SK-MEL-5 (cell line): ENCODE measurements at regions not wholly inside any gene's neighbourhood (a gene's known extent, or its start where the extent isn't known, plus 50 kb on each side); places are given as distances from the start of the nearest gene placed in this dataset.
"Not testable (repeated sequence)": the region's sequence is repeated elsewhere in the genome, so short reads cannot be mapped to it uniquely, and the experiment has no call there.

Source experiments
- DNase-seq: peaks from one replicate; pipeline ENCODE4 v3.0.0-alpha.2; 2016; ENCODE audit warnings: low read depth, low spot score
- in situ Hi-C: cut with HindIII; loops from 2 replicates; pipeline ENCODE4 v1.10.0; 2016; ENCODE audit warnings: low sequenced_read_pairs, high pct_unique_total_duplicates, low pct_unique_long_range_greater_than_20kb

GRCh38 chr1:220942278-220942677 is 63.0 kb downstream of the HLX start:
- DNase-seq = no peak
- in situ Hi-C loops = no loop called here

- DNase-seq, in situ Hi-C loops: not testable (repeated sequence)
These were observed 63.7 kb downstream of the HLX start for GRCh38 chr1:220942914-220943313.

- no peak for DNase-seq
- in situ Hi-C loops = no loop called here
These were observed 64.2 kb downstream of the HLX start for GRCh38 chr1:220943319-220943996.

GRCh38 chr1:220950576-220950975 is 71.3 kb downstream of the HLX start:
- DNase-seq = no peak

GRCh38 chr1:220952961-220953643 is 73.9 kb downstream of the HLX start:
- in situ Hi-C loops = no loop called here
- no peak for DNase-seq

More at GRCh38 chr1:220950576-220950975, 71.3 kb downstream of the HLX start:
- in situ Hi-C loops = no loop called here

- in situ Hi-C loops = no loop called here
- DNase-seq = no peak
These were observed 75.3 kb downstream of the HLX start for GRCh38 chr1:220954321-220955075.

- in situ Hi-C loops = no loop called here
- no peak for DNase-seq
These were observed 75.9 kb downstream of the HLX start for GRCh38 chr1:220955116-220955515.

GRCh38 chr1:220956501-220957232 is 77.4 kb downstream of the HLX start:
- DNase-seq = no peak
- in situ Hi-C loops = no loop called here

GRCh38 chr1:220957233-220957605 is 78.0 kb downstream of the HLX start:
- in situ Hi-C loops = no loop called here
- DNase-seq = no peak

GRCh38 chr1:220958234-220958633 is 79.0 kb downstream of the HLX start:
- no peak for DNase-seq
- in situ Hi-C loops = no loop called here

- DNase-seq = no peak
These were observed 82.9 kb downstream of the HLX start for GRCh38 chr1:220962031-220962751.

GRCh38 chr1:220966041-220966440 is 86.8 kb downstream of the HLX start:
- in situ Hi-C loops = no loop called here

More at GRCh38 chr1:220962031-220962751, 82.9 kb downstream of the HLX start:
- in situ Hi-C loops = no loop called here

GRCh38 chr1:220966473-220966872 is 87.2 kb downstream of the HLX start:
- in situ Hi-C loops = no loop called here
- no peak for DNase-seq

More at GRCh38 chr1:220966041-220966440, 86.8 kb downstream of the HLX start:
- no peak for DNase-seq

- in situ Hi-C loops = no loop called here
- DNase-seq = peak; percentile 51
These were observed 87.8 kb downstream of the HLX start for GRCh38 chr1:220966881-220967611.

GRCh38 chr1:220967911-220968310 is 88.7 kb downstream of the HLX start:
- DNase-seq = no peak
- in situ Hi-C loops = no loop called here

- in situ Hi-C loops, DNase-seq: not testable (repeated sequence)
These were observed 90.0 kb downstream of the HLX start for GRCh38 chr1:220969281-220969680.

GRCh38 chr1:220970311-220970710 is 91.1 kb downstream of the HLX start:
- in situ Hi-C loops = no loop called here
- no peak for DNase-seq
